GM23248 (cell line): ENCODE measurements at regions not wholly inside any gene's neighbourhood (a gene's known extent, or its start where the extent isn't known, plus 50 kb on each side); places are given as distances from the start of the nearest gene placed in this dataset.

Experiments used
- EZH2 ChIP-seq: fragments of 200-600 bp; sonication (generic); IDR thresholded peaks from 2 replicates; pipeline ENCODE4 v1.6.1; 2018; ENCODE audit warnings: antibody characterized with exemption, mild to moderate bottlenecking; ENCODE audit not compliant: insufficient read depth, poor library complexity, severe bottlenecking
- EZH2phosphoT487 ChIP-seq: fragments of 200-600 bp; sonication (generic); IDR thresholded peaks from 2 replicates; pipeline ENCODE4 v1.6.1; 2018; ENCODE audit warnings: antibody characterized with exemption, moderate library complexity, mild to moderate bottlenecking, low read depth; ENCODE audit not compliant: insufficient read depth

DNA sequence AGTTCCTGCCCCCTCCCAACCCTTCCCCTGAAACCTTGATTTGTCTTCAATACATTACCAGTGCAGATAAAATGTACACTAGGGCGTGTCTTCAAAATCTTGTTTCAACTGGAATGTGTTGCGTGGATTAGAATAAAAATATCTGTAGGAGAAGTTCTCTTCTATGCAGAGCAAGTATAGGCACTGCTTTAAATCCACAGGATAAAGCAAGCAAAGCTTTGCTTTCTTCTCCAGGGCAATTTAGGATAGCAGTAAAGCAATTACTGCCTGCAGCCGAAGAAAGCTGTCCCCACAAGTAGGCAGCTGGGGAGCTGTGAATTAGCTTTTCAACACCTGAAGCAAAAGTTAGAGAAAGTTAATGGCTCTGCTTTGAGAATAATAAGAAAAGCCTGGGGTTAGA, 329.7 kb upstream of the KCNMB2 start:
- no peak for TF ChIP-seq EZH2
- no peak for TF ChIP-seq EZH2phosphoT487
